ENCODE measurements at regions not wholly inside any gene's neighbourhood (a gene's known extent, or its start where the extent isn't known, plus 50 kb on each side); places are given as distances from the start of the nearest gene placed in this dataset.
A peak's percentile ranks its signal among the peaks of the same experiment; 100 is the strongest.

- no peak for TF ChIP-seq EP300 (IDR thresholded peaks at IDR 0.05)
- TF ChIP-seq POLR2AphosphoS5 (IDR thresholded peaks at IDR 0.05) = no peak
- TF ChIP-seq CTCF (IDR thresholded peaks at IDR 0.05) = no peak
- TF ChIP-seq POLR2A (IDR thresholded peaks at IDR 0.05) = no peak
- no peaks in the 10 kb centered on the region for H3K9me3 ChIP-seq
- ATAC-seq (ENCODE audit: low FRiP score in 2 of 2) (no peak), DNase-seq (peak in 1 of 2 donors; percentile 39)
- H3K36me3 ChIP-seq = no peaks in the 10 kb centered on the region
- WGBS, 2 donors = 87 to 91% methylated on average over 8 to 9 of the region's 12 CpGs
- no peak overlapping the region for H3K4me3 ChIP-seq
- no peak overlapping the region for H3K27ac ChIP-seq
- no peaks in the 10 kb centered on the region for H3K27me3 ChIP-seq
- peaks cover 0 to 11% (median 5%) of the 10 kb centered on the region in 4 donors for H3K4me1 ChIP-seq
Observed at GRCh38 chr14:103258211-103258610, 75.8 kb upstream of the EIF5 start.

GRCh38 chr14:103259184-103259583 lies 74.9 kb upstream of the EIF5 start:
- Histone ChIP-seq H3K27me3 (no peaks in the 10 kb centered on the region), H3K9me3 (no peaks in the 10 kb centered on the region), H3K4me1 (peaks cover 0 to 11% (median 5%) of the 10 kb centered on the region in 4 donors), H3K36me3 (no peaks in the 10 kb centered on the region), H3K27ac (no peak overlapping the region), H3K4me3 (no peak overlapping the region)
- DNase-seq (no peak), ATAC-seq (ENCODE audit: low FRiP score in 2 of 2) (peak in 1 of 2 donors; percentile 17)
- 95 to 98% methylated on average over 10 of the region's 10 CpGs for WGBS, 2 donors
- no peak for TF ChIP-seq EP300 (IDR thresholded peaks at IDR 0.05)

- H3K9me3 ChIP-seq = no peaks in the 10 kb centered on the region
- no peaks in the 10 kb centered on the region for H3K27me3 ChIP-seq
- ATAC-seq (ENCODE audit: low FRiP score in 2 of 2) = peak; percentile 28 to 71
- TF ChIP-seq EP300 (IDR thresholded peaks at IDR 0.05) (no peak), POLR2A (IDR thresholded peaks at IDR 0.05) (no peak), CTCF (IDR thresholded peaks at IDR 0.05) (no peak), POLR2AphosphoS5 (IDR thresholded peaks at IDR 0.05) (no peak)
- DNase-seq = peak in 1 of 2 donors; percentile 84
- peak overlapping the region in 3 of 4 donors; percentile 44 to 49 (median 48) for H3K4me3 ChIP-seq
- H3K36me3 ChIP-seq = no peaks in the 10 kb centered on the region
- WGBS, 2 donors = 51 to 54% methylated on average over 18 to 19 of the region's 19 CpGs
- H3K4me1 ChIP-seq = peaks cover 0 to 11% (median 5%) of the 10 kb centered on the region in 4 donors
- peak overlapping the region; percentile 60 to 86 (median 74) for H3K27ac ChIP-seq
Observed at GRCh38 chr14:103259801-103260628, 74.0 kb upstream of the EIF5 start.

GRCh38 chr14:103260629-103261124 lies 73.4 kb upstream of the EIF5 start:
- H3K9me3 ChIP-seq = no peaks in the 10 kb centered on the region
- no peaks in the 10 kb centered on the region for H3K27me3 ChIP-seq
- no peak for TF ChIP-seq EP300 (IDR thresholded peaks at IDR 0.05)
- peak in 1 of 2 donors; percentile 55 for TF ChIP-seq POLR2AphosphoS5 (IDR thresholded peaks at IDR 0.05)
- no peak for TF ChIP-seq POLR2A (IDR thresholded peaks at IDR 0.05)
- peak overlapping the region in 3 of 4 donors; percentile 44 to 49 (median 48) for H3K4me3 ChIP-seq
- WGBS, 2 donors = 3 to 9% methylated on average over 9 of the region's 9 CpGs
- peak; percentile 79 to 91 for ATAC-seq (ENCODE audit: low FRiP score in 2 of 2)
- H3K4me1 ChIP-seq = peaks cover 0 to 11% (median 5%) of the 10 kb centered on the region in 4 donors
- H3K36me3 ChIP-seq = no peaks in the 10 kb centered on the region
- H3K27ac ChIP-seq = peak overlapping the region; percentile 60 to 86 (median 74)
- peak in 1 of 2 donors; percentile 74 for DNase-seq

GRCh38 chr14:103267226-103267910 lies 66.7 kb upstream of the EIF5 start:
- Histone ChIP-seq H3K36me3 (no peaks in the 10 kb centered on the region), H3K4me1 (no peaks in the 10 kb centered on the region), H3K27ac (no peak overlapping the region), H3K9me3 (no peaks in the 10 kb centered on the region), H3K4me3 (no peak overlapping the region), H3K27me3 (no peaks in the 10 kb centered on the region)
- DNase-seq (no peak), ATAC-seq (ENCODE audit: low FRiP score in 2 of 2) (no peak)
- 89 to 91% methylated on average over 11 of the region's 11 CpGs for WGBS, 2 donors
- no peak for TF ChIP-seq EP300 (IDR thresholded peaks at IDR 0.05)
- TF ChIP-seq POLR2AphosphoS5 (IDR thresholded peaks at IDR 0.05) = no peak
- no peak for TF ChIP-seq CTCF (IDR thresholded peaks at IDR 0.05)
- TF ChIP-seq POLR2A (IDR thresholded peaks at IDR 0.05) = no peak
